ENCODE measurements at regions not wholly inside any gene's neighbourhood (a gene's known extent, or its start where the extent isn't known, plus 50 kb on each side); places are given as distances from the start of the nearest gene placed in this dataset.

GRCh38 chr18:23077493-23078256 is 57.6 kb upstream of the CABLES1 start:
- no peaks in the 10 kb centered on the region for H3K27me3 ChIP-seq (ENCODE audit: control insufficient read depth, insufficient read depth, low read length)
- TF ChIP-seq, protein P1, sequence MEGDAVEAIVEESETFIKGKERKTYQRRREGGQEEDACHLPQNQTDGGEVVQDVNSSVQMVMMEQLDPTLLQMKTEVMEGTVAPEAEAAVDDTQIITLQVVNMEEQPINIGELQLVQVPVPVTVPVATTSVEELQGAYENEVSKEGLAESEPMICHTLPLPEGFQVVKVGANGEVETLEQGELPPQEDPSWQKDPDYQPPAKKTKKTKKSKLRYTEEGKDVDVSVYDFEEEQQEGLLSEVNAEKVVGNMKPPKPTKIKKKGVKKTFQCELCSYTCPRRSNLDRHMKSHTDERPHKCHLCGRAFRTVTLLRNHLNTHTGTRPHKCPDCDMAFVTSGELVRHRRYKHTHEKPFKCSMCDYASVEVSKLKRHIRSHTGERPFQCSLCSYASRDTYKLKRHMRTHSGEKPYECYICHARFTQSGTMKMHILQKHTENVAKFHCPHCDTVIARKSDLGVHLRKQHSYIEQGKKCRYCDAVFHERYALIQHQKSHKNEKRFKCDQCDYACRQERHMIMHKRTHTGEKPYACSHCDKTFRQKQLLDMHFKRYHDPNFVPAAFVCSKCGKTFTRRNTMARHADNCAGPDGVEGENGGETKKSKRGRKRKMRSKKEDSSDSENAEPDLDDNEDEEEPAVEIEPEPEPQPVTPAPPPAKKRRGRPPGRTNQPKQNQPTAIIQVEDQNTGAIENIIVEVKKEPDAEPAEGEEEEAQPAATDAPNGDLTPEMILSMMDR (IDR thresholded peaks at IDR 0.05; ENCODE audit: insufficient read depth, low read length, severe bottlenecking): peak; percentile 40
- no peaks in the 10 kb centered on the region for H3K36me3 ChIP-seq (ENCODE audit: control insufficient read depth, insufficient read depth, low read length)
- FAIRE-seq (no peak), DNase-seq (ENCODE audit: low read depth) (peak; percentile 23)
- H3K4me3 ChIP-seq (ENCODE audit: low read depth, low read length): no peak overlapping the region

DNA sequence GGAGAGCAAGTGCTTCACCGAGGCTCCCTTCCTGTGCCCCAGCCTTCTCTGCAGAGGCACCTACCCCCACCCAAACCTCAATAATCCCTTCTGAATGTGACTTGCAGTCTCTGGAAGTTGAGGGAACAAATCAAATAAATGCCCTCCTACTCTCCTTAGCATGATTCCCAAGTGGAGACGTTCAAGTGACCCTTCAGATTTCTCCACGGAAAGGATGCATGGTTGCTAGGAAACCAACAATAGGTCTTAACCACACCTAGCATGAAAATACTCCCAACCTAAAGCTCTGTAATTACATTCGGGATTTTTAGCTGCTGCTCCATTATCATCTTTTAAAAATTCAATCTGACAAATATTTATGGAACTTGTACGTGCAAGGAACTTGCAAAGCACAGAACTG is 50.2 kb upstream of the CABLES1 start:
- TF ChIP-seq, protein P1 (IDR thresholded peaks at IDR 0.05; ENCODE audit: insufficient read depth, low read length, severe bottlenecking): no peak
- H3K27me3 ChIP-seq (ENCODE audit: control insufficient read depth, insufficient read depth, low read length): no peaks in the 10 kb centered on the region
- no peaks in the 10 kb centered on the region for H3K36me3 ChIP-seq (ENCODE audit: control insufficient read depth, insufficient read depth, low read length)
- DNase-seq (ENCODE audit: low read depth) (no peak), FAIRE-seq (no peak)
- H3K4me3 ChIP-seq (ENCODE audit: low read depth, low read length): no peak overlapping the region
